LHCN-M2 (cell line): ENCODE measurements at regions not wholly inside any gene's neighbourhood (a gene's known extent, or its start where the extent isn't known, plus 50 kb on each side); places are given as distances from the start of the nearest gene placed in this dataset.
"Not testable (repeated sequence)": the region's sequence is repeated elsewhere in the genome, so short reads cannot be mapped to it uniquely, and the experiment has no call there.

Experiments used
- DNase-seq: peaks from one replicate; pipeline ENCODE4 v3.0.0-alpha.2; 2012; ENCODE audit warnings: low read depth

- DNase-seq = no peak
Observed at GRCh38 chr14:82035397-82035796, 501.7 kb upstream of the SEL1L start.

DNA sequence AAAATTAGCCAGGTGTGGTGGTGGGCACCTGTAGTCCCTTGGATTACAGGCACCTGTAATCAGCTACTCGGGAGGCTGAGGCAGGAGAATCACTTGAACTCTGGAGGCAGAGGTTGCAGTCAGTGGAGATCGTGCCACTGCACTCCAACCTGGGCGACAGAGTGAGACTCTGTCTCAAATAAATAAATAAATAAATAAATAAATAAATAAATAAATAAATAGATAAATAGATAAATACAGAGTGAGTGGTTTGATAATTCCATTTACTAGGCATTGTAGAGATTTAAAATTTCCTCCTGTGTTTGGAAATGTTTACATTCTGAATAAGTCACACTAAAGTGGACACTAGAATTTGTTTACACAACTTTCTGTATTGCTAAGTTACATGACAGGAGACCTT, 504.4 kb upstream of the SEL1L start:
- DNase-seq = not testable (repeated sequence)

- no peak for DNase-seq
Observed at GRCh38 chr14:82045339-82045738, 511.7 kb upstream of the SEL1L start.

- DNase-seq = no peak
Observed at GRCh38 chr14:82046512-82047226, 513.0 kb upstream of the SEL1L start.

DNA sequence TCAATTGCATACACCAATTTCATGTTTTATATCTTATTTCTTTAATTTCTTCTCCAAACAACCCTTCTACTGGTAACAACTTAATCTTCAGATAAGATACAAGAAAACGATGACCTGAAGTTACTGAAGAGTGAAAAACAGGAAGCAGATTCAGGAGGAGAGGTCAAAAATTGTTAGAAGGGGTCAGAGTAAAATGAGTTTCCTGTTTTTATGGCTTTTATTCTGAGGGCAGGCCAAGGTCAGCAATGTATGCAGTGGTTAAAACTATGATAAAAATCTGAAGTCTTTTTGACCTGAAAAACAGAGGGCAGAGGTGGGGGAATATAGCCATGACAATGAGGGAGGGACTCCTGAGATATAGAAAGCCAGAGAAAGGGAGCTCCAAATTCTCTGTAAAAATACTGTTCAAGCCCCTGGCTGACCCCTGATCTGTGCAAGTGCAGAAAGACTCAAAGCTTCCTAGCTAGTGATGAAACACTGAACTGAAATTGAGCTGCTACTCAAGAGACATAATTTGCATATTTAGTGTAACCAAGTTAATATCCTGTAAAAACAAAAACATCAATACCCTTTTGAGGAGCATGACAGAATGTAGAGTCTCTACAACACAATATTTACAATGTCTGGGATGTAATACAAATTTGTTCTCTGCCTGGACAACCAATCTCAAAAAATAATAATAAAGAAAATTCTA, 514.3 kb upstream of the SEL1L start:
- DNase-seq = no peak

DNA sequence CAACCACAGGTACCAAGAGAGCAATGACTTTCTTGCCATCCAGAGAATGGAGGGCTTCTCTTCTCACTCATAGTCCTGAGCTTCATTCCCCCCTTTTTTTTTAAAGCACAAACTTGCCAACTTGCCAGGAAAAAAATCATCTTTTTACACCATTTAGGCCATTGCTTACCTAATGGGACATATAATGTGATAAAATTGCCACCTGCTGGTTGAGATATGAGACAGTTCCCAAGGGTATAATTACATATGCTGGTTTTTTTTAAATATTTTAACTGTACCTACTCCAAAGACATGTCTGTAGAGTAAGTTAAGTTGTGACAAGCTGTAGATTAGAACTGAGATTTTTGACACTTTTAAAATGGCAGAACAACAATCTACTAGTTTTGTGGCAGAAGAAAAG, 519.1 kb upstream of the SEL1L start:
- DNase-seq = no peak

- no peak for DNase-seq
Observed at GRCh38 chr14:82055515-82056115, 522.0 kb upstream of the SEL1L start.

DNA sequence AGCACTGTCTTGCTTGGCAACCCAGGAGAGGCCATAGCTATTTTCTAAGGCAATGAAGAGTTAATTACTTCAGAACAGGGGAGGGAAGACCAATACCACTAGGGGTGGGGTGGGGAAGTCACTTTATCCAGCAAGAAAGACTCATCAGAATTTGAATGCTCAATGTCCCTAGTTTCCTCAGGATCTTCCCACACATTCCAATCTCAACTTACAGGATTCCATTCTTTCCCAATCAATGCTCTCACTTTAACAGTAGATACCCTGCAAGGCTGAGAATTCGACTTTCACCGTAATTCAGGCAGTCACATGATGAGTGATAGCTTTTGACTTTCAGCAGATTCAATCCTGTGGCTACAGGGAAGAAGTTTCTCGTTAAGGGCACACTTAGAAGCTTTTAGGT, 526.6 kb upstream of the SEL1L start:
- no peak for DNase-seq

- no peak for DNase-seq
Observed at GRCh38 chr14:82067221-82067875, 533.7 kb upstream of the SEL1L start.

- DNase-seq = no peak
Observed at GRCh38 chr14:82070040-82070439, 536.4 kb upstream of the SEL1L start.

DNA sequence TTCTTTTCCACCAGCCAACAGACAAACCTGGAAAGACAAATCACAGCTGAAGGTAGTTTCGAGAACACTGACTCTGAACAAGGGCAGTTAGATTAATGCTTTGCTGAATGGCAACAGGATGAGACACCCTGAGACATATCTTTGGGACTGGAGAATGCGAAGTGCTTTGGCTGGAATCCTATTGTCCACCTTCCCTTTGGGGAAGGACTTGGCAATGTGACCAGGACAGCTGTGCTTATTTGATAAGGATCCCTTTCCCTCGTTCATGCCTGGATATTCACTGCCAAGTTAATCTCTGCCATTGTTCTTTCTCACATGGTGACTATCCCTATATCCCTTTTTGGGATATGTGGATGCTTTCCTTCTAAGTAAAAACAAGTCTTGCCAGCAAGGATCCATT, 537.1 kb upstream of the SEL1L start:
- DNase-seq = no peak

DNA sequence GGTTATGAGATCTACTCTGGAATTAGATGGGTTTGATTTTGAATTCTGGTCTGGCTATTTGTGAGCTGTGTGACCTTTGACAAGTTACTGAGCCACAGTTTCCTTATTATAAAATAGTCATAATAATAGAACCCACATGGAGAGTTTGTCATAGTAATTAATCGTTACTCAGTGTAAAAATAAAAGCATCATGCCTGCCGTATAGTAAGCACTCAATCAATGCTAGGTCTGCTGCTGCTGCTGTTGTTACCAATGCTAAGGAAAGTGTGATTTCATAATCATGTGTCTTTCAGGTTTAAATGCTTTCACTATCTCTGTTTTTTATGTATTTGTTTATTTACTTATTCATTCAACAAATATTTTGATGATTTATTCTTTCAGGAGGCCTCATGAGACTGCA, 539.9 kb upstream of the SEL1L start:
- no peak for DNase-seq

GRCh38 chr14:82075566-82075965, 541.9 kb upstream of the SEL1L start:
- DNase-seq = no peak

- no peak for DNase-seq
Observed at GRCh38 chr14:82079553-82079952, 545.9 kb upstream of the SEL1L start.

- no peak for DNase-seq
Observed at GRCh38 chr14:82080370-82080769, 546.7 kb upstream of the SEL1L start.

- DNase-seq = no peak
Observed at GRCh38 chr14:82084813-82085212, 551.2 kb upstream of the SEL1L start.

- DNase-seq = no peak
Observed at GRCh38 chr14:82091097-82091496, 557.4 kb upstream of the SEL1L start.

DNA sequence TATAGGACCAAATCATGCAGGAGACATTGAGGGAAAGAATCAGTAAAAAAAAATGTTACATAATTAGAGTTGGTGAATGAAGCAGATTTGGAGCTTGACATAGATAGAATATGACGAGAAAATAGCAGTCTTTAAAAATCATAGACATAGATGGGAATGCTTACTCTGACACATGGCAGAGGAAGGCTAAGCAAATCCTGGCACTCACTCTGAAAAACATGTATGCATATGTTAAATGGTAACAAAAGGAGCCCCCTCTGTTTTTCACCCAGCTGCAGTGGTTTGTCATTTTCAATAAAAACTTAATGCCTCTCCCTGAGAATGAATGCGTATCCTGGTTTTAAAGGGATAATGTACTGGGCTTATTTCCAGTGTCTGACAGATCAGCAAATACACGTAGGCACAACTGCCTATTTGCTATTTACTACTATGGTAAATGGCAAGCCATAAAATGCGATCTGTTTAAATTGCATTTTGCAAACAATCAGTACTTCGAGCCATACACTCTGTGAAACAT, 561.2 kb upstream of the SEL1L start:
- DNase-seq = no peak

DNA sequence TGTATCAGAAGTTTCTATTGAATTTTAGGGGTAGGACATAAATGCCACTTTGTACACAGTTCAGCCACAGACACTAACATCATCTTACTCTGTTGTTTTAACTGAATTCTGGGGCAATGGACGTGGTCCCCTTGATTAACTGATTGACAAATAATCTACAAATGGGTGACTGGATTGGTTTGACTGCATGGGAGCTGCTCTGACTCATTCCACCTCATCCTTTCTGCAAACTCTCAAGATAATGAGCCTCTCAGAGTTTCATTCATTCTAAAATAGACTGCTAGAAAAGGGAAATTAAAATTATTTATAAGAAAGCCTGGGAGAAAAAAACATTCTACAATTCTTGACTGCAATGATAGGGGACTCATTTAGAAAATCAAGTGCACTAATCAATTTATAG, 570.4 kb upstream of the SEL1L start:
- DNase-seq = no peak

DNA sequence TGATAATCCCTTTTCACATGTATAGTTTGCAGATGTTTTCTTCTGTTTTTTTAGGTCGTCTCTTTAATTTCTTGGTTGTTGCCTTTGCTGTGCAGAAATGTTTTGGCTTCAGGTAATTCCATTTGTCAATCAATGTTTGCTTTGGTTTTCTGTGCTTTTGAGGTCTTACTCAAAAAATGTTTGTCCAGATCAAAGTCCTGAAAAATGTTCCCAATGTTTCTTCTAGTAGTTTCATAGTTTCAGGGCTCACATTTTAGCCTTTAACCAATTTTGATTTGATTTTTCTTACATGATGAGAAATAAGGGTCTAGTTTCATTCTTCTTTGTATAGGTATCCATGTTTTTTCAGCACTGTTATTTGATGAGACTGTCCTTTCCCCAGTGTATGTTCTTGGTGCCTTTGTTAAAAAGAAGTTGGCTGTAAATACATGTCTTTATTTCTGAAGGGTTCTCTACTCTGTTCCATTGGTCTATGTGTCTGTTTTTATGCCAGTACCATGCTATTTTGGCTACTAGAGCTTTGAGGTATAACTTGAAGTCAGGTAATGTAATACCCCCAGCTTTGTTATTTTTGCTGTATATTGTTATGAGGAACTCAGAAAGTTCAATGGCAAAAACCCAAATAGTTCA, 578.7 kb upstream of the SEL1L start:
- no peak for DNase-seq

DNA sequence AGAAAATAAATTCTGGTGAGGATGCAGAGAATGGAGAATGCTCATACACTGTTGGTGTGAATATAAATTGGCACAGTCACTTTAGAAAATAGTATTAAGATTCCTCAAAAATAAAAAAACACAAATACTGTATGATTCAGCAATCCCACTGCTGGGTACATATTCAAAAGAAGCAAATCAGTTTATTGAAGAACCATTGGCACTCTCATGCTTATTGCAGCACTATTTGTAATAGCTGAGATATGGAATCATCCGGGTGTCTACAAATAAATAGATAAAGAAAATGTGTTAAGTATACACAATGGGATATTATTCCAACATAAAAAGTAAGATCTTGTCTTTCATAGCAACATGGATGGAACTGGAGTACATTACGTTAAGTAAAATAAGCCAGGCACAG, 579.4 kb upstream of the SEL1L start:
- DNase-seq = no peak

GRCh38 chr14:82113710-82114109, 580.1 kb upstream of the SEL1L start:
- no peak for DNase-seq
